ENCODE measurements at regions not wholly inside any gene's neighbourhood (a gene's known extent, or its start where the extent isn't known, plus 50 kb on each side); places are given as distances from the start of the nearest gene placed in this dataset.

- no peaks in the 10 kb centered on the region for H4K20me1 ChIP-seq (ENCODE audit: insufficient read depth, low read length)
- no peak overlapping the region for H3K9ac ChIP-seq (ENCODE audit: insufficient read depth, low read length, poor library complexity, severe bottlenecking)
- WGBS (ENCODE audit: insufficient coverage), result 93% methylated on average over 3 of the region's 4 CpGs
- H3K27ac Mint-ChIP-seq, result no peak overlapping the region
- no peaks in the 10 kb centered on the region for H3K36me3 ChIP-seq (replicated peaks in 1 of 2; ENCODE audit: control insufficient read depth in 1 of 2, insufficient read depth in 2 of 2, low read length in 2 of 2)
- no peaks in the 10 kb centered on the region for H3K36me3 Mint-ChIP-seq
- no peak overlapping the region for H3K4me3 Mint-ChIP-seq
- no peak overlapping the region for H3K27ac ChIP-seq (ENCODE audit: low read depth in 1 of 2, low read length in 2 of 2)
- H3K27me3 ChIP-seq (ENCODE audit: control insufficient read depth in 2 of 2, insufficient read depth in 2 of 2, low read length in 2 of 2), result no peaks in the 10 kb centered on the region
- no peak overlapping the region for H2AFZ ChIP-seq (ENCODE audit: insufficient read depth, low read depth, low read length, poor library complexity, severe bottlenecking)
- peaks cover 0 to 6% of the 10 kb centered on the region in 2 donors for H3K4me1 ChIP-seq (ENCODE audit: control insufficient read depth in 1 of 2, insufficient read depth in 2 of 2, low read length in 2 of 2)
- no peak for DNase-seq
- no peaks in the 10 kb centered on the region for H3K79me2 ChIP-seq (ENCODE audit: insufficient read depth, low read length)
- intact Hi-C loops (cut with micrococcal nuclease), result no loop called here
- no peak overlapping the region for H3K4me2 ChIP-seq (replicated peaks; ENCODE audit: extremely low read depth, low read length, poor library complexity, severe bottlenecking)
- no peak overlapping the region for H3K4me3 ChIP-seq (replicated peaks in 1 of 3; ENCODE audit: low read depth in 2 of 3, low read length in 3 of 3)
- peaks cover 0 to 2% (median 1%) of the 10 kb centered on the region in 7 donors for H3K9me3 Mint-ChIP-seq
- peaks cover 5 to 16% (median 10%) of the 10 kb centered on the region in 3 donors for H3K27me3 Mint-ChIP-seq (ENCODE audit: low read depth in 3 of 3)
- TF ChIP-seq CTCF (IDR thresholded peaks at IDR 0.05), result no peak
- peaks cover 5% of the 10 kb centered on the region for H3K4me1 Mint-ChIP-seq
- H3K9me3 ChIP-seq (replicated peaks in 1 of 2; ENCODE audit: control insufficient read depth in 1 of 2, insufficient read depth in 1 of 2, low read length in 2 of 2), result no peaks in the 10 kb centered on the region
Measured at GRCh38 chr10:44308935-44309334, 76.0 kb downstream of the CXCL12 start.

DNA sequence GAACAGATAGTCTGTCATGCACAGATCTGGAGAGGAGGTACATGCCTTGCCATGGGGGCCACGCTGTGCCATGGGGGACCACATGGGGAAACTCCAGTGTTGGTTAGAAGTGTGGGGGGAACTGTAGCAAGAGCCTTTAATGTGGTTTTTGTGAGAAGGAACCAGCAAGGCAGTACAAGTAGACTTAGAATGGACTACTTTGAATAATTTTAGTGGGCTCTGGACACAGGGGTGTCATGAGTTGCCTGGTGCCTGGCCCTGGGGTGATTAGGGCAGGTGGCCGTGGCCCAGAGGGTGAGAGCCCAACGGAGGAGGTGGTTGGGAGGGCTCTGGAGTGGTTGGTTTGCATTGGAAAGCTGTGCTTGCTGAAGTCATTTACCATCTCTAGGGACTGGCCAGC lies 77.2 kb downstream of the CXCL12 start:
- H3K9ac ChIP-seq (ENCODE audit: insufficient read depth, low read length, poor library complexity, severe bottlenecking), result no peak overlapping the region
- DNase-seq, result no peak
- no peak overlapping the region for H3K4me3 Mint-ChIP-seq
- no peak overlapping the region for H2AFZ ChIP-seq (ENCODE audit: insufficient read depth, low read depth, low read length, poor library complexity, severe bottlenecking)
- no peaks in the 10 kb centered on the region for H3K79me2 ChIP-seq (ENCODE audit: insufficient read depth, low read length)
- peaks cover 0 to 6% of the 10 kb centered on the region in 2 donors for H3K4me1 ChIP-seq (ENCODE audit: control insufficient read depth in 1 of 2, insufficient read depth in 2 of 2, low read length in 2 of 2)
- H3K9me3 Mint-ChIP-seq, result peaks cover 0 to 5% (median 3%) of the 10 kb centered on the region in 7 donors
- H3K27me3 Mint-ChIP-seq (ENCODE audit: low read depth in 3 of 3), result peaks cover 5 to 16% (median 10%) of the 10 kb centered on the region in 3 donors
- 81% methylated on average over 3 of the region's 3 CpGs for WGBS (ENCODE audit: insufficient coverage)
- H3K36me3 ChIP-seq (replicated peaks in 1 of 2; ENCODE audit: control insufficient read depth in 1 of 2, insufficient read depth in 2 of 2, low read length in 2 of 2), result no peaks in the 10 kb centered on the region
- no peaks in the 10 kb centered on the region for H4K20me1 ChIP-seq (ENCODE audit: insufficient read depth, low read length)
- no peak overlapping the region for H3K4me3 ChIP-seq (replicated peaks in 1 of 3; ENCODE audit: low read depth in 2 of 3, low read length in 3 of 3)
- TF ChIP-seq CTCF (IDR thresholded peaks at IDR 0.05), result no peak
- H3K27ac Mint-ChIP-seq, result no peak overlapping the region
- no peaks in the 10 kb centered on the region for H3K9me3 ChIP-seq (replicated peaks in 1 of 2; ENCODE audit: control insufficient read depth in 1 of 2, insufficient read depth in 1 of 2, low read length in 2 of 2)
- no peak overlapping the region for H3K27ac ChIP-seq (ENCODE audit: low read depth in 1 of 2, low read length in 2 of 2)
- no peaks in the 10 kb centered on the region for H3K36me3 Mint-ChIP-seq
- no peak overlapping the region for H3K4me2 ChIP-seq (replicated peaks; ENCODE audit: extremely low read depth, low read length, poor library complexity, severe bottlenecking)
- peaks cover 5% of the 10 kb centered on the region for H3K4me1 Mint-ChIP-seq
- intact Hi-C loops (cut with micrococcal nuclease), result no loop called here
- H3K27me3 ChIP-seq (ENCODE audit: control insufficient read depth in 2 of 2, insufficient read depth in 2 of 2, low read length in 2 of 2), result no peaks in the 10 kb centered on the region
